ENCODE measurements at regions not wholly inside any gene's neighbourhood (a gene's known extent, or its start where the extent isn't known, plus 50 kb on each side); places are given as distances from the start of the nearest gene placed in this dataset.
A peak's percentile ranks its signal among the peaks of the same experiment; 100 is the strongest.

- Histone ChIP-seq H3K4me1 (no peaks in the 10 kb centered on the region), H3K36me3 (no peaks in the 10 kb centered on the region), H3K27ac (no peak overlapping the region), H3K27me3 (no peaks in the 10 kb centered on the region), H3K4me3 (no peak overlapping the region), H3K9me3 (no peaks in the 10 kb centered on the region)
- TF ChIP-seq, protein P1, sequence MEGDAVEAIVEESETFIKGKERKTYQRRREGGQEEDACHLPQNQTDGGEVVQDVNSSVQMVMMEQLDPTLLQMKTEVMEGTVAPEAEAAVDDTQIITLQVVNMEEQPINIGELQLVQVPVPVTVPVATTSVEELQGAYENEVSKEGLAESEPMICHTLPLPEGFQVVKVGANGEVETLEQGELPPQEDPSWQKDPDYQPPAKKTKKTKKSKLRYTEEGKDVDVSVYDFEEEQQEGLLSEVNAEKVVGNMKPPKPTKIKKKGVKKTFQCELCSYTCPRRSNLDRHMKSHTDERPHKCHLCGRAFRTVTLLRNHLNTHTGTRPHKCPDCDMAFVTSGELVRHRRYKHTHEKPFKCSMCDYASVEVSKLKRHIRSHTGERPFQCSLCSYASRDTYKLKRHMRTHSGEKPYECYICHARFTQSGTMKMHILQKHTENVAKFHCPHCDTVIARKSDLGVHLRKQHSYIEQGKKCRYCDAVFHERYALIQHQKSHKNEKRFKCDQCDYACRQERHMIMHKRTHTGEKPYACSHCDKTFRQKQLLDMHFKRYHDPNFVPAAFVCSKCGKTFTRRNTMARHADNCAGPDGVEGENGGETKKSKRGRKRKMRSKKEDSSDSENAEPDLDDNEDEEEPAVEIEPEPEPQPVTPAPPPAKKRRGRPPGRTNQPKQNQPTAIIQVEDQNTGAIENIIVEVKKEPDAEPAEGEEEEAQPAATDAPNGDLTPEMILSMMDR (IDR thresholded peaks at IDR 0.05), result no peak
- no peak for ATAC-seq
- no peak for FAIRE-seq
- 79 to 88% methylated on average over 1 of the region's 1 CpG for WGBS, 2 donors
- intact Hi-C loops (cut with DNase I), result no loop called here
- DNase-seq, result no peak
Observed at GRCh38 chr15:70449311-70450141, 313.8 kb downstream of the UACA start.

DNA sequence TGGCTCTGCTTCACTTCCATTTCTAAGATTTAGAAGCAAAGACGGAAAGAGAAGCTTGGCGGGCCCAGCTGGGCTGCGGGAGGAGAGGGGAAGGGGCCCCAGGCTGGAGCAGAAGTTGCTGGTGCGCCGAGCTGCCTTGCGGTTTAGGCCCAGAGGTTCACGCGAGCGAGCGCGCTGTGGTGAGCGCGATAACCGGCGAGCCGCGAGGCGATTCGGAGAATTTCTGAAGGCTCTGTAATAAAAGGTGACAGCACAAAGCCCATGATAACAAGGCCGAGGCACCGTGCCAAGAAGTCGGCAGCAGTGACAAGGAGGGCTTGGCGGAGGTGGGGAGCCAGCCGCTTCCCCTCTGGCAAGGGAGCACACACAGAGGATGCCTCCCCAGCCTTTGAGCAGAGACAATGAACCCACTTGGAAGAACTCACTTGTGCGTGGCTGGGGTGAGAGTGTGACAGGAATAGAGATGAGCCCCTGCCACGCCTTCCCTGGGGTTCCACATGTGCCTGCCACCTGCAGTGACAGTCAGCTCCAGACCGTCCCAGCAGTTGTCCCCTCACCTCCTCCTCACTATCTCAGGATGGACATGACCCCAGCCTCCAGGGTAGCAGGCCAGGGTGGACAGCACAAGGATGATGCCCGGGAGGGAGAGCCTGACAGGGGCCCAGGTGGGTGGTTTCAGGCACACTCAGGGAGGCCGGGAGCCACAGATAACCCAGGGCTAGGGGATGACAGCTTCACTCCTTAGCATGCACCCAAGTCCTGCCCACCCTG, 315.2 kb downstream of the UACA start:
- DNase-seq, result peak in 2 of 6 donors; percentile 37 to 61
- no peak for FAIRE-seq
- intact Hi-C loops (cut with DNase I), result no loop called here
- no peaks in the 10 kb centered on the region for H3K4me1 ChIP-seq
- no peaks in the 10 kb centered on the region for H3K36me3 ChIP-seq
- 57 to 62% methylated on average over 29 of the region's 29 CpGs for WGBS, 2 donors
- H3K27ac ChIP-seq, result no peak overlapping the region
- TF ChIP-seq, protein P1 (IDR thresholded peaks at IDR 0.05), result no peak
- H3K9me3 ChIP-seq, result no peaks in the 10 kb centered on the region
- H3K27me3 ChIP-seq, result no peaks in the 10 kb centered on the region
- peak in 2 of 4 donors; percentile 31 to 58 for ATAC-seq
- no peak overlapping the region for H3K4me3 ChIP-seq

DNA sequence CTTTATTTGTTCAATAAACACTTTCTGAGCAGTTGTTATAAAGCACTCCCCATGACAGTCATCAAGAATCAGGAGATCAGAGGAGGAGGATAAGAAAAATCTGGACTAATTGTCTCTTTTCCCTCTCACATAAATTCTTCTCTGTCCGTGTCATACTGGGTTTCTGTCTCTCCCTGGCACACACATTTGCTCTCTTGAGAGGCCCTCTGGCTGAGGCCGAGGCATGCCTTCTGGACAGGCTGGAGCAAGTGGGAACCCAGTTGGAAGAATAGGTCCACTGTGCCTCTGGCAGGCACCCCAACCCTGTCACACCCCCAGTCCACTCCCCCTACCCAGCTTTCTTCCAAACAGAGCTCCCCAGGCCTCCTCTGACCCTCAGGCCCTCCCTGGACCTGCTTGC, 315.8 kb downstream of the UACA start:
- intact Hi-C loops (cut with DNase I), result no loop called here
- Histone ChIP-seq H3K27me3 (no peaks in the 10 kb centered on the region), H3K4me3 (no peak overlapping the region), H3K36me3 (no peaks in the 10 kb centered on the region), H3K9me3 (no peaks in the 10 kb centered on the region), H3K27ac (no peak overlapping the region), H3K4me1 (no peaks in the 10 kb centered on the region)
- 85 to 93% methylated on average over 2 of the region's 2 CpGs for WGBS, 2 donors
- FAIRE-seq (no peak), ATAC-seq (no peak), DNase-seq (no peak)
- TF ChIP-seq, protein P1 (IDR thresholded peaks at IDR 0.05), result no peak

GRCh38 chr15:70447081-70447480, 316.3 kb downstream of the UACA start:
- Histone ChIP-seq H3K4me1 (no peaks in the 10 kb centered on the region), H3K36me3 (no peaks in the 10 kb centered on the region), H3K4me3 (no peak overlapping the region), H3K27ac (no peak overlapping the region), H3K9me3 (no peaks in the 10 kb centered on the region), H3K27me3 (no peaks in the 10 kb centered on the region)
- FAIRE-seq, result no peak
- DNase-seq, result no peak
- TF ChIP-seq, protein P1 (IDR thresholded peaks at IDR 0.05), result no peak
- no peak for ATAC-seq
- intact Hi-C loops (cut with DNase I), result no loop called here
- WGBS, 2 donors, result 76 to 85% methylated on average over 5 of the region's 5 CpGs
